OCI-LY7 (cell line): ENCODE measurements at regions not wholly inside any gene's neighbourhood (a gene's known extent, or its start where the extent isn't known, plus 50 kb on each side); places are given as distances from the start of the nearest gene placed in this dataset.

Experiments
- BruUV-seq: library from RNA; stranded (reverse); fragments of 400-500 nt; replicated peaks from 2 replicates; lab custom pipeline; 2021; lab: Mats Ljungman, UMichigan
- CTCF ChIA-PET: fragments of 300-600 bp; sonication (Branson Sonifier 250); formaldehyde crosslinking; loops from one replicate; lab custom pipeline; 2022; ENCODE audit warnings: antibody characterized with exemption; ENCODE audit not compliant: unreplicated experiment; lab: Charles Lee
- POLR2A ChIA-PET: fragments of 300-600 bp; sonication (Branson Sonifier 250); formaldehyde crosslinking; loops from one replicate; lab custom pipeline; 2022; ENCODE audit warnings: antibody characterized with exemption; lab: Charles Lee
- DNase-seq: peaks from one replicate; pipeline ENCODE4 v3.0.0-alpha.2; 2015; ENCODE audit warnings: low spot score
- H2AFZ ChIP-seq: fragments of 200-600 bp; sonication (generic), shearing (Covaris generic); 2 replicates; pipeline ENCODE4 v1.6.1; 2014; ENCODE audit warnings: mild to moderate bottlenecking, antibody characterized with exemption, low read length, moderate library complexity
- H3K27ac ChIP-seq: fragments of 200-600 bp; sonication (generic); 2 replicates; pipeline ENCODE4 v1.5.1; 2014; ENCODE audit warnings: mixed run types, low read depth, mild to moderate bottlenecking, moderate library complexity, low read length, inconsistent platforms; ENCODE audit not compliant: poor library complexity, severe bottlenecking
- H3K36me3 ChIP-seq: fragments of 200-600 bp; sonication (generic); 2 replicates; pipeline ENCODE4 v1.6.1; 2014; ENCODE audit warnings: mild to moderate bottlenecking, antibody characterized with exemption, low read length, moderate library complexity, mixed read lengths; ENCODE audit not compliant: insufficient read depth
- H3K4me1 ChIP-seq: fragments of 200-600 bp; sonication (generic); 2 replicates; pipeline ENCODE4 v1.5.1; 2014; ENCODE audit warnings: mild to moderate bottlenecking, low read length; ENCODE audit not compliant: insufficient read depth, poor library complexity, severe bottlenecking
- H3K4me2 ChIP-seq: fragments of 200-600 bp; sonication (generic); 2 replicates; pipeline ENCODE4 v1.6.1; 2014; ENCODE audit warnings: mild to moderate bottlenecking, low read length
- H3K4me3 ChIP-seq: fragments of 200-600 bp; sonication (generic); 2 replicates; pipeline ENCODE4 v1.5.1; 2014; ENCODE audit warnings: mild to moderate bottlenecking, low read depth, low read length; ENCODE audit not compliant: poor library complexity, severe bottlenecking
- H3K79me2 ChIP-seq: fragments of 200-600 bp; sonication (generic); 2 replicates; pipeline ENCODE4 v1.6.1; 2016; ENCODE audit warnings: low read depth, mild to moderate bottlenecking, low read length, moderate library complexity, mixed read lengths; ENCODE audit not compliant: insufficient read depth
- H3K9me2 ChIP-seq: fragments of 200-600 bp; sonication (generic); 2 replicates; pipeline ENCODE4 v1.6.1; 2016; ENCODE audit warnings: mild to moderate bottlenecking, low read length, mixed read lengths; ENCODE audit not compliant: insufficient read depth
- H3K9me3 ChIP-seq: fragments of 200-600 bp; sonication (generic); 2 replicates; pipeline ENCODE4 v1.6.1; 2014; ENCODE audit warnings: mild to moderate bottlenecking, mixed run types, low read length, mixed read lengths
- H4K20me1 ChIP-seq: fragments of 200-600 bp; sonication (generic); 2 replicates; pipeline ENCODE4 v1.6.1; 2014; ENCODE audit warnings: mild to moderate bottlenecking, antibody characterized with exemption, low read length, moderate library complexity, mixed read lengths; ENCODE audit not compliant: insufficient read depth
- CTCF ChIP-seq: fragments of 200-600 bp; sonication (generic); conservative IDR thresholded peaks from 2 replicates; pipeline ENCODE4 v1.5.1; 2014; ENCODE audit warnings: mild to moderate bottlenecking, antibody characterized with exemption, low read length, moderate library complexity, mixed read lengths
- EZH2phosphoT487 ChIP-seq: fragments of 200-600 bp; sonication (generic); IDR thresholded peaks from 2 replicates; pipeline ENCODE4 v1.6.1; 2018; ENCODE audit warnings: low read depth, borderline replicate concordance, mild to moderate bottlenecking, mixed run types, antibody characterized with exemption, low read length, moderate library complexity, mixed read lengths
- intact Hi-C: fragments of 100-400 bp; cut with micrococcal nuclease; formaldehyde crosslinking; loops from one replicate; pipeline ENCODE4 v1.10.0; 2022; ENCODE audit not compliant: unreplicated experiment

- BruUV-seq: no TSS peak
- TF ChIP-seq CTCF (no peak), EZH2phosphoT487 (no peak)
These were observed 466.3 kb downstream of the PCDH17 start for GRCh38 chr13:58097831-58098230.

GRCh38 chr13:58119351-58119750 lies 487.8 kb downstream of the PCDH17 start:
- H2AFZ ChIP-seq: no peak overlapping the region
- POLR2A ChIA-PET: no interaction called here
- no peak overlapping the region for H3K27ac ChIP-seq

More at GRCh38 chr13:58097831-58098230, 466.3 kb downstream of the PCDH17 start:
- Histone ChIP-seq H3K9me2 (no peaks in the 10 kb centered on the region), H3K79me2 (no peaks in the 10 kb centered on the region), H3K27ac (no peak overlapping the region), H2AFZ (no peak overlapping the region), H3K9me3 (no peaks in the 10 kb centered on the region), H3K4me1 (no peaks in the 10 kb centered on the region), H3K4me3 (no peak overlapping the region), H3K36me3 (no peaks in the 10 kb centered on the region), H3K4me2 (no peak overlapping the region), H4K20me1 (no peaks in the 10 kb centered on the region)
- CTCF ChIA-PET: no interaction called here
- POLR2A ChIA-PET: no interaction called here
- no peak for DNase-seq
- intact Hi-C loops: no loop called here

GRCh38 chr13:58119804-58120203 lies 488.3 kb downstream of the PCDH17 start:
- POLR2A ChIA-PET: no interaction called here
- CTCF ChIA-PET: no interaction called here
- Histone ChIP-seq H3K4me2 (no peak overlapping the region), H3K27ac (no peak overlapping the region), H2AFZ (no peak overlapping the region), H3K36me3 (no peaks in the 10 kb centered on the region), H3K4me3 (no peak overlapping the region), H3K4me1 (no peaks in the 10 kb centered on the region), H3K9me2 (no peaks in the 10 kb centered on the region), H3K79me2 (no peaks in the 10 kb centered on the region), H3K9me3 (no peaks in the 10 kb centered on the region), H4K20me1 (no peaks in the 10 kb centered on the region)
- TF ChIP-seq CTCF: no peak
- no peak for DNase-seq
- BruUV-seq: no TSS peak
- intact Hi-C loops: no loop called here

More at GRCh38 chr13:58119351-58119750, 487.8 kb downstream of the PCDH17 start:
- H3K4me1 ChIP-seq: no peaks in the 10 kb centered on the region
- H4K20me1 ChIP-seq: no peaks in the 10 kb centered on the region
- DNase-seq: no peak
- BruUV-seq: no TSS peak
- intact Hi-C loops: no loop called here
- H3K79me2 ChIP-seq: no peaks in the 10 kb centered on the region
- no peaks in the 10 kb centered on the region for H3K9me2 ChIP-seq
- TF ChIP-seq EZH2phosphoT487 (no peak), CTCF (no peak)
- no peaks in the 10 kb centered on the region for H3K9me3 ChIP-seq
- CTCF ChIA-PET: no interaction called here
- H3K4me3 ChIP-seq: no peak overlapping the region
- no peaks in the 10 kb centered on the region for H3K36me3 ChIP-seq
- H3K4me2 ChIP-seq: no peak overlapping the region
